ENCODE measurements at regions not wholly inside any gene's neighbourhood (a gene's known extent, or its start where the extent isn't known, plus 50 kb on each side); places are given as distances from the start of the nearest gene placed in this dataset.
A peak's percentile ranks its signal among the peaks of the same experiment; 100 is the strongest.

GRCh38 chr12:94795520-94795919 is 145.2 kb upstream of the TMCC3 start:
- peaks cover 26% of the 10 kb centered on the region for H3K4me1 Mint-ChIP-seq
- no peak overlapping the region for H3K4me3 Mint-ChIP-seq
- peaks cover 5% of the 10 kb centered on the region for H3F3A ChIP-seq (ENCODE audit: low read depth)
- H3K27ac ChIP-seq = no peak overlapping the region
- no peaks in the 10 kb centered on the region for H3K79me2 ChIP-seq (ENCODE audit: low read depth)
- no peaks in the 10 kb centered on the region for H3K9me3 ChIP-seq (ENCODE audit: low read depth)
- no peaks in the 10 kb centered on the region for H3K9me3 Mint-ChIP-seq
- no peak overlapping the region for H3K27ac Mint-ChIP-seq
- no peaks in the 10 kb centered on the region for H3K27me3 ChIP-seq
- no peaks in the 10 kb centered on the region for H3K36me3 Mint-ChIP-seq
- TF ChIP-seq EZH2phosphoT487 (IDR thresholded peaks at IDR 0.05) = no peak
- no peak for TF ChIP-seq EZH2 (IDR thresholded peaks at IDR 0.05)
- TF ChIP-seq CTCF (IDR thresholded peaks at IDR 0.05) = no peak
- no peak overlapping the region for H3K4me2 ChIP-seq
- H3K4me3 ChIP-seq = no peak overlapping the region
- DNase-seq (ENCODE audit: low spot score) = peak; percentile 54
- H3K36me3 ChIP-seq = no peaks in the 10 kb centered on the region
- H3K9ac ChIP-seq = no peak overlapping the region
- no peak overlapping the region for H2AFZ ChIP-seq (replicated peaks)
- no peaks in the 10 kb centered on the region for H3K4me1 ChIP-seq
- H3K27me3 Mint-ChIP-seq (ENCODE audit: insufficient read depth, low read depth) = peaks cover 8% of the 10 kb centered on the region
- no peaks in the 10 kb centered on the region for H4K20me1 ChIP-seq (ENCODE audit: low read depth)

- Histone ChIP-seq H3F3A (ENCODE audit: low read depth) (peaks cover 5% of the 10 kb centered on the region), H2AFZ (replicated peaks) (no peak overlapping the region), H3K4me2 (no peak overlapping the region), H3K9ac (no peak overlapping the region), H3K27ac (no peak overlapping the region), H3K4me3 (no peak overlapping the region), H3K4me1 (no peaks in the 10 kb centered on the region), H3K79me2 (ENCODE audit: low read depth) (no peaks in the 10 kb centered on the region), H3K9me3 (ENCODE audit: low read depth) (no peaks in the 10 kb centered on the region), H3K27me3 (no peaks in the 10 kb centered on the region), H4K20me1 (ENCODE audit: low read depth) (no peaks in the 10 kb centered on the region), H3K36me3 (no peaks in the 10 kb centered on the region)
- Mint-ChIP-seq H3K4me3 (no peak overlapping the region), H3K4me1 (peaks cover 26% of the 10 kb centered on the region), H3K27me3 (ENCODE audit: insufficient read depth, low read depth) (peaks cover 8% of the 10 kb centered on the region), H3K9me3 (no peaks in the 10 kb centered on the region), H3K36me3 (no peaks in the 10 kb centered on the region), H3K27ac (no peak overlapping the region)
- TF ChIP-seq EZH2 (IDR thresholded peaks at IDR 0.05) = no peak
- no peak for TF ChIP-seq CTCF (IDR thresholded peaks at IDR 0.05)
- no peak for TF ChIP-seq EZH2phosphoT487 (IDR thresholded peaks at IDR 0.05)
- no peak for DNase-seq (ENCODE audit: low spot score)
Observed at GRCh38 chr12:94795044-94795443, 144.7 kb upstream of the TMCC3 start.

- peaks cover 26% of the 10 kb centered on the region for H3K4me1 Mint-ChIP-seq
- Histone ChIP-seq H3K9ac (no peak overlapping the region), H3K27me3 (no peaks in the 10 kb centered on the region), H3K36me3 (no peaks in the 10 kb centered on the region), H3K79me2 (ENCODE audit: low read depth) (no peaks in the 10 kb centered on the region), H4K20me1 (ENCODE audit: low read depth) (no peaks in the 10 kb centered on the region), H3K4me2 (peak overlapping the region; percentile 15), H3K27ac (no peak overlapping the region), H3K9me3 (ENCODE audit: low read depth) (no peaks in the 10 kb centered on the region), H3K4me1 (no peaks in the 10 kb centered on the region), H3K4me3 (no peak overlapping the region), H3F3A (ENCODE audit: low read depth) (peaks cover 5% of the 10 kb centered on the region), H2AFZ (replicated peaks) (peak overlapping the region; percentile 66)
- no peaks in the 10 kb centered on the region for H3K36me3 Mint-ChIP-seq
- no peak for TF ChIP-seq EZH2 (IDR thresholded peaks at IDR 0.05)
- TF ChIP-seq EZH2phosphoT487 (IDR thresholded peaks at IDR 0.05) = no peak
- DNase-seq (ENCODE audit: low spot score) = peak; percentile 17
- no peaks in the 10 kb centered on the region for H3K9me3 Mint-ChIP-seq
- no peak overlapping the region for H3K4me3 Mint-ChIP-seq
- H3K27ac Mint-ChIP-seq = no peak overlapping the region
- H3K27me3 Mint-ChIP-seq (ENCODE audit: insufficient read depth, low read depth) = peaks cover 8% of the 10 kb centered on the region
Observed at GRCh38 chr12:94793191-94793595, 142.8 kb upstream of the TMCC3 start.

GRCh38 chr12:94792693-94793092 is 142.3 kb upstream of the TMCC3 start:
- H3K36me3 ChIP-seq = no peaks in the 10 kb centered on the region
- H2AFZ ChIP-seq (replicated peaks) = peak overlapping the region; percentile 66
- no peak for TF ChIP-seq EZH2phosphoT487 (IDR thresholded peaks at IDR 0.05)
- TF ChIP-seq CTCF (IDR thresholded peaks at IDR 0.05) = no peak
- no peak for TF ChIP-seq EZH2 (IDR thresholded peaks at IDR 0.05)
- Mint-ChIP-seq H3K36me3 (no peaks in the 10 kb centered on the region), H3K4me3 (no peak overlapping the region), H3K27me3 (ENCODE audit: insufficient read depth, low read depth) (peaks cover 8% of the 10 kb centered on the region), H3K9me3 (no peaks in the 10 kb centered on the region), H3K4me1 (peaks cover 26% of the 10 kb centered on the region), H3K27ac (peak overlapping the region; percentile 54)
- no peaks in the 10 kb centered on the region for H3K4me1 ChIP-seq
- no peaks in the 10 kb centered on the region for H3K79me2 ChIP-seq (ENCODE audit: low read depth)
- DNase-seq (ENCODE audit: low spot score) = no peak
- H3F3A ChIP-seq (ENCODE audit: low read depth) = peaks cover 5% of the 10 kb centered on the region
- no peak overlapping the region for H3K9ac ChIP-seq
- H4K20me1 ChIP-seq (ENCODE audit: low read depth) = no peaks in the 10 kb centered on the region
- no peak overlapping the region for H3K27ac ChIP-seq
- no peaks in the 10 kb centered on the region for H3K9me3 ChIP-seq (ENCODE audit: low read depth)
- H3K27me3 ChIP-seq = no peaks in the 10 kb centered on the region
- H3K4me2 ChIP-seq = peak overlapping the region; percentile 15
- no peak overlapping the region for H3K4me3 ChIP-seq
